GM23338 (cell line): ENCODE measurements at regions not wholly inside any gene's neighbourhood (a gene's known extent, or its start where the extent isn't known, plus 50 kb on each side); places are given as distances from the start of the nearest gene placed in this dataset.

ENCODE experiments used
- ATAC-seq: fragments of 200-7000 bp; cut with Tn5 transposase; 3 replicates; pipeline ENCODE4 v1.9.1; 2020
- DNase-seq: peaks from one replicate; pipeline ENCODE4 v3.0.0-alpha.2; 2015; ENCODE audit warnings: low spot score
- H2AFZ ChIP-seq: fragments of 200-600 bp; sonication (generic); 2 replicates; pipeline ENCODE4 v1.8.0; 2016; ENCODE audit warnings: antibody characterized with exemption, mild to moderate bottlenecking, moderate library complexity
- H3F3A ChIP-seq: fragments of 200-600 bp; sonication (generic); replicated peaks from 2 replicates; pipeline ENCODE4 v1.8.0; 2017; ENCODE audit warnings: antibody characterized with exemption, mixed run types, low read depth
- H3K27ac ChIP-seq: fragments of 200-600 bp; sonication (generic); 2 replicates; pipeline ENCODE4 v1.6.1; 2016; ENCODE audit warnings: low read depth
- H3K27me3 ChIP-seq: fragments of 200-600 bp; sonication (generic); 2 replicates; pipeline ENCODE4 v1.8.0; 2016; ENCODE audit warnings: mild to moderate bottlenecking, mixed run types, moderate library complexity; ENCODE audit not compliant: insufficient read depth
- H3K36me3 ChIP-seq: fragments of 200-600 bp; sonication (generic); 2 replicates; pipeline ENCODE4 v1.8.0; 2016; ENCODE audit warnings: mild to moderate bottlenecking; ENCODE audit not compliant: insufficient read depth
- H3K4me1 ChIP-seq: fragments of 200-600 bp; sonication (generic); 2 replicates; pipeline ENCODE4 v1.8.0; 2016; ENCODE audit warnings: mild to moderate bottlenecking, moderate library complexity; ENCODE audit not compliant: insufficient read depth
- H3K4me2 ChIP-seq: fragments of 200-600 bp; sonication (generic); 2 replicates; pipeline ENCODE4 v1.7.1; 2017; ENCODE audit warnings: mixed run types
- H3K4me3 ChIP-seq: fragments of 200-600 bp; sonication (generic); 2 replicates; pipeline ENCODE4 v1.6.1; 2016; ENCODE audit warnings: mixed run types
- H3K79me2 ChIP-seq: fragments of 200-600 bp; sonication (generic); replicated peaks from 2 replicates; pipeline ENCODE4 v1.8.0; 2017; ENCODE audit warnings: mild to moderate bottlenecking; ENCODE audit not compliant: insufficient read depth
- H3K9me2 ChIP-seq: fragments of 200-600 bp; sonication (generic); 2 replicates; pipeline ENCODE4 v1.8.0; 2017; ENCODE audit not compliant: insufficient read depth
- H4K20me1 ChIP-seq: fragments of 200-600 bp; sonication (generic); replicated peaks from 2 replicates; pipeline ENCODE4 v1.8.0; 2017; ENCODE audit warnings: mild to moderate bottlenecking; ENCODE audit not compliant: insufficient read depth
- H3K27ac Mint-ChIP-seq: 2 replicates; pipeline ENCODE4 v1.8.0; 2020; ENCODE audit warnings: inconsistent platforms, mild to moderate bottlenecking, moderate library complexity, mixed read lengths
- H3K27me3 Mint-ChIP-seq: 3 replicates; pipeline ENCODE4 v1.8.0; 2022; ENCODE audit warnings: low read depth, mild to moderate bottlenecking, moderate library complexity, mixed read lengths, inconsistent platforms; ENCODE audit not compliant: insufficient read depth, poor library complexity
- H3K36me3 Mint-ChIP-seq: 3 replicates; pipeline ENCODE4 v1.8.0; 2021; ENCODE audit warnings: low read depth, mild to moderate bottlenecking, inconsistent platforms, moderate library complexity, mixed read lengths
- H3K4me1 Mint-ChIP-seq: 3 replicates; pipeline ENCODE4 v1.8.0; 2020; ENCODE audit warnings: mild to moderate bottlenecking, inconsistent platforms, mixed read lengths
- H3K4me3 Mint-ChIP-seq: 3 replicates; pipeline ENCODE4 v1.8.0; 2021; ENCODE audit warnings: moderate library complexity, mild to moderate bottlenecking, inconsistent platforms, mixed read lengths
- H3K9me3 Mint-ChIP-seq: 3 replicates; pipeline ENCODE4 v1.8.0; 2020; ENCODE audit warnings: moderate library complexity, mild to moderate bottlenecking, inconsistent platforms, mixed read lengths
- CREB1 ChIP-seq: fragments of 250-450 bp; sonication (Bioruptor Pico); IDR thresholded peaks from 2 replicates; pipeline ENCODE4 v1.5.0; 2020; ENCODE audit warnings: low read depth, mild to moderate bottlenecking, moderate library complexity
- CTCF ChIP-seq, 2 experiments: fragments of 200-600 bp in 1 of 2; sonication (generic) in 1 of 2; conservative IDR thresholded peaks; 2 replicates each; pipeline versions ENCODE4 v1.5.1 to v1.6.1; 2016 to 2017; ENCODE audit warnings: antibody characterized with exemption in 2 of 2, low read depth in 2 of 2, mild to moderate bottlenecking in 2 of 2, moderate library complexity in 1 of 2
- ETS1 ChIP-seq: IDR thresholded peaks from 2 replicates; pipeline ENCODE4 v1.6.1; 2016; ENCODE audit warnings: antibody characterized with exemption
- EZH2 ChIP-seq: fragments of 200-600 bp; sonication (generic); IDR thresholded peaks from one replicate; pipeline ENCODE4 v1.8.0; 2017; ENCODE audit warnings: antibody characterized with exemption, mild to moderate bottlenecking, low read depth; ENCODE audit not compliant: unreplicated experiment
- EZH2phosphoT487 ChIP-seq: fragments of 200-600 bp; sonication (generic); IDR thresholded peaks from one replicate; pipeline ENCODE4 v1.8.1; 2018; ENCODE audit warnings: antibody characterized with exemption; ENCODE audit not compliant: unreplicated experiment
- JUNB ChIP-seq: IDR thresholded peaks from one replicate; pipeline ENCODE4 v1.6.1; 2016; ENCODE audit warnings: antibody characterized with exemption; ENCODE audit not compliant: unreplicated experiment
- POLR2AphosphoS5 ChIP-seq: IDR thresholded peaks from 2 replicates; pipeline ENCODE4 v1.6.1; 2016; ENCODE audit warnings: antibody characterized with exemption, low read depth
- REST ChIP-seq: IDR thresholded peaks from one replicate; pipeline ENCODE4 v1.6.1; 2018; ENCODE audit warnings: antibody characterized with exemption; ENCODE audit not compliant: unreplicated experiment
- ZNF331 ChIP-seq: fragments of 250-450 bp; sonication (Bioruptor Pico); IDR thresholded peaks from 2 replicates; pipeline ENCODE4 v1.5.0; 2020; ENCODE audit warnings: low read depth, mild to moderate bottlenecking, moderate library complexity

- no peak for TF ChIP-seq EZH2phosphoT487
Observed at GRCh38 chr1:166322470-166322869, 155.7 kb upstream of the FAM78B start (continued).

- TF ChIP-seq JUNB (no peak), POLR2AphosphoS5 (no peak)
- Histone ChIP-seq H3K4me2 (no peak overlapping the region), H3K4me3 (no peak overlapping the region), H2AFZ (no peak overlapping the region), H3K79me2 (no peaks in the 10 kb centered on the region), H4K20me1 (no peaks in the 10 kb centered on the region), H3K27me3 (no peaks in the 10 kb centered on the region), H3K4me1 (no peaks in the 10 kb centered on the region), H3K9me2 (peaks cover 11% of the 10 kb centered on the region), H3F3A (no peaks in the 10 kb centered on the region), H3K36me3 (no peaks in the 10 kb centered on the region), H3K27ac (no peak overlapping the region)
- DNase-seq (no peak), ATAC-seq (no peak)
- no peak overlapping the region for H3K4me3 Mint-ChIP-seq
- no peaks in the 10 kb centered on the region for H3K9me3 Mint-ChIP-seq
- H3K27me3 Mint-ChIP-seq = peaks cover 2% of the 10 kb centered on the region
- no peaks in the 10 kb centered on the region; the same call in 2 of the 3 replicates for H3K4me1 Mint-ChIP-seq
- no peaks in the 10 kb centered on the region for H3K36me3 Mint-ChIP-seq
- H3K27ac Mint-ChIP-seq = no peak overlapping the region
Observed at GRCh38 chr1:166327886-166328285, 161.1 kb upstream of the FAM78B start.

- no peaks in the 10 kb centered on the region; the same call in 2 of the 3 replicates for H3K4me1 Mint-ChIP-seq
- ATAC-seq = no peak
Observed at GRCh38 chr1:166328956-166329355, 162.2 kb upstream of the FAM78B start.

GRCh38 chr1:166330096-166330495 is 163.3 kb upstream of the FAM78B start:
- H2AFZ ChIP-seq = 0 out of 2 replicates have a peak overlapping the region, but pooled peaks have one; percentile 45
- H3K36me3 ChIP-seq = no peaks in the 10 kb centered on the region
- Mint-ChIP-seq H3K4me1 (no peaks in the 10 kb centered on the region; the same call in 2 of the 3 replicates), H3K4me3 (no peak overlapping the region), H3K27me3 (peaks cover 2% of the 10 kb centered on the region), H3K36me3 (no peaks in the 10 kb centered on the region), H3K9me3 (no peaks in the 10 kb centered on the region), H3K27ac (no peak overlapping the region)
- H3K4me2 ChIP-seq = no peak overlapping the region
- peak; percentile 65 for ATAC-seq
- DNase-seq = no peak
- H3K27me3 ChIP-seq = no peaks in the 10 kb centered on the region
- H3K4me1 ChIP-seq = no peaks in the 10 kb centered on the region
- H3K4me3 ChIP-seq = no peak overlapping the region
- H3F3A ChIP-seq = no peaks in the 10 kb centered on the region
- H4K20me1 ChIP-seq = no peaks in the 10 kb centered on the region
- H3K79me2 ChIP-seq = no peaks in the 10 kb centered on the region
- peaks cover 16% of the 10 kb centered on the region for H3K9me2 ChIP-seq
- H3K27ac ChIP-seq = no peak overlapping the region
- no peak for TF ChIP-seq ZNF331 (CRISPR knock-in tag)
- TF ChIP-seq EZH2phosphoT487 = no peak
- TF ChIP-seq CTCF (conservative IDR thresholded peaks at IDR 0.05; ENCODE audit: low read depth in 2 of 2) = no peak
- TF ChIP-seq REST = no peak
- TF ChIP-seq CREB1 (CRISPR knock-in tag) = no peak
- TF ChIP-seq EZH2 = no peak
- no peak for TF ChIP-seq ETS1

More at GRCh38 chr1:166328956-166329355, 162.2 kb upstream of the FAM78B start:
- H3K9me2 ChIP-seq = peaks cover 11% of the 10 kb centered on the region
- no peaks in the 10 kb centered on the region for H3K27me3 ChIP-seq
- H3K4me1 ChIP-seq = no peaks in the 10 kb centered on the region
- no peaks in the 10 kb centered on the region for H3F3A ChIP-seq
- H3K4me3 ChIP-seq = no peak overlapping the region
- no peak overlapping the region for H2AFZ ChIP-seq
- no peak for TF ChIP-seq ETS1
- H3K4me2 ChIP-seq = no peak overlapping the region
- no peak for DNase-seq
- no peak overlapping the region for H3K4me3 Mint-ChIP-seq
- H3K9me3 Mint-ChIP-seq = no peaks in the 10 kb centered on the region
- no peaks in the 10 kb centered on the region for H4K20me1 ChIP-seq
- H3K27ac ChIP-seq = no peak overlapping the region
- no peaks in the 10 kb centered on the region for H3K36me3 ChIP-seq
- no peak overlapping the region for H3K27ac Mint-ChIP-seq
- no peaks in the 10 kb centered on the region for H3K36me3 Mint-ChIP-seq
- peaks cover 2% of the 10 kb centered on the region for H3K27me3 Mint-ChIP-seq
- H3K79me2 ChIP-seq = no peaks in the 10 kb centered on the region
